ENCODE measurements at regions not wholly inside any gene's neighbourhood (a gene's known extent, or its start where the extent isn't known, plus 50 kb on each side); places are given as distances from the start of the nearest gene placed in this dataset.

DNA sequence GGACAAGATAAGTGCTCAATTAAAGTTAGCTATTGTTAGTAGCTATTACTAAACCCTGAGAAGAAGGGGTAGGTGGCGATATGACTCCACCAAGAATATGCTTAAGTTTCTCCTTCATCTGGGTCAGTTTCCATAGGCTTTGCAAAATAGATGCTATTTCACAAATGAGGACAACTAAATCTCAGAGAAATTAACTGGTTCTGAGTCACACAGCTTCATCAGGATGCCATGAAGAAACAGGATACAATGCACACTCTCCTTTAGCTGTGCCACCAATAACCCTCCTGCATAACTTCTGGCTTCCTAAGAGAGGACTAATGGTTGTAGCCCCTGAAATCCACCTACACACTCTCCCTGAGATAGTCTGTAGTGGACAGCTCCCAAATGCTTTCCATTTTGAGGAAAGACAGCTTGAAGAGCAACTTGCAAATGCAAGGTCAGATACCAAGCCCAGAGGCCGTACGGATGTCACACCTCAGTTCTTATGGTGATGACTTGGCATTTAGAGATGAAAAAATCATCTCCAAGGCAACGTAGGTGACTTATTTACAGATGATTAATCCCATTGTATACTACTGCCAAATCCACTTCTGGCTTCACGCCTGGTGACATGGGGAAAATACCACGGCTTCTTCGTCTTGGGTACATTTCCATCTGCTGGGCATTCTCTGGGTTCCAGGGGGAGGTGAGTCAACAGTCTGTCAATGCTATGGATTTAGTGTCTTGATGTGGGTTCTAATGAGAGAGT, 251.4 kb upstream of the IL12B start:
- Histone ChIP-seq H3K4me1 (replicated peaks in 1 of 2) (no peaks in the 10 kb centered on the region), H3K9me3 (replicated peaks in 1 of 3) (no peaks in the 10 kb centered on the region), H3K27me3 (no peaks in the 10 kb centered on the region), H3K4me3 (no peak overlapping the region), H3K27ac (no peak overlapping the region), H3K36me3 (replicated peaks in 1 of 2) (no peaks in the 10 kb centered on the region)
- peak; percentile 71 to 84 (median 81) for DNase-seq
- intact Hi-C loops (cut with DNase I), result no loop called here
- TF ChIP-seq POLR2A (IDR thresholded peaks at IDR 0.05), result no peak
- TF ChIP-seq, protein P1, sequence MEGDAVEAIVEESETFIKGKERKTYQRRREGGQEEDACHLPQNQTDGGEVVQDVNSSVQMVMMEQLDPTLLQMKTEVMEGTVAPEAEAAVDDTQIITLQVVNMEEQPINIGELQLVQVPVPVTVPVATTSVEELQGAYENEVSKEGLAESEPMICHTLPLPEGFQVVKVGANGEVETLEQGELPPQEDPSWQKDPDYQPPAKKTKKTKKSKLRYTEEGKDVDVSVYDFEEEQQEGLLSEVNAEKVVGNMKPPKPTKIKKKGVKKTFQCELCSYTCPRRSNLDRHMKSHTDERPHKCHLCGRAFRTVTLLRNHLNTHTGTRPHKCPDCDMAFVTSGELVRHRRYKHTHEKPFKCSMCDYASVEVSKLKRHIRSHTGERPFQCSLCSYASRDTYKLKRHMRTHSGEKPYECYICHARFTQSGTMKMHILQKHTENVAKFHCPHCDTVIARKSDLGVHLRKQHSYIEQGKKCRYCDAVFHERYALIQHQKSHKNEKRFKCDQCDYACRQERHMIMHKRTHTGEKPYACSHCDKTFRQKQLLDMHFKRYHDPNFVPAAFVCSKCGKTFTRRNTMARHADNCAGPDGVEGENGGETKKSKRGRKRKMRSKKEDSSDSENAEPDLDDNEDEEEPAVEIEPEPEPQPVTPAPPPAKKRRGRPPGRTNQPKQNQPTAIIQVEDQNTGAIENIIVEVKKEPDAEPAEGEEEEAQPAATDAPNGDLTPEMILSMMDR (IDR thresholded peaks at IDR 0.05), result no peak
- WGBS, 4 donors, result 30 to 58% (median 46%) methylated on average over 7 of the region's 7 CpGs

DNA sequence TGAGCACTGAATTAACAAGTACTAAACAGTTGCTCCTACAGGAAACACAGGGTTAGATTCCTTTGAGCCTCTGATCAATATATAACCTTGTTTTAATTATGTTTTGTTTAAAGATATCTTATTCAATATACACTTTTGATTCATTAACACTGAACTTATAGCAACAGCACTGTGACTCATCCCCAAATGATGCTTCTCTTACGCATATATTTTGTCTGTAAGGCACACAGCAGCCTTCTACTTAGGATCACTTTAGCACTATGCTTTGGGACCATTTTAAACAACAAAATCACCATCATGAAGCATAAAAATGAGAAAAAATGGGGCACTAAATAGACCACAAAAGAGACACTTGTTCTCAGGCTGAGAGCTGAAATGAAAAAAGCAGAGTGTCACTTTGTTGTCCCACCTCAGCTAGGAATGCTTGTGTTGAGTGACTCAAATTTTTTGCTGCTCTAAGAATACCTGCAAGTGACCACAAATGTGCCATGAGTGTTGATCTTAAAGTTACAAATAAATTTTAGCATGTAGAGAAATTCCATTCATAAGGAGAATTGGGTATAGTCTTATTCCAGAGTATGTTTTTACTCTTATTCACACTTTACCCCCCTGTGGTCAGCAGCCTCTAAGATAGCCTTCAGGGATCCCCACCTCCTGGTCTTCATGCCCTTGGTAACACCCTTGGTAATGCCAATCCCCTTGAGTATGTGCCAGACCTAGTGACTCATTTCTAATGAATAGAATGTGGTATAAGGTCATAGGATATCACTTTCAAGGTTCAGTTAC, 252.7 kb upstream of the IL12B start:
- Histone ChIP-seq H3K9me3 (replicated peaks in 1 of 3) (no peaks in the 10 kb centered on the region), H3K4me1 (replicated peaks in 1 of 2) (no peaks in the 10 kb centered on the region), H3K4me3 (no peak overlapping the region), H3K27me3 (no peaks in the 10 kb centered on the region), H3K27ac (no peak overlapping the region), H3K36me3 (replicated peaks in 1 of 2) (no peaks in the 10 kb centered on the region)
- intact Hi-C loops (cut with DNase I), result no loop called here
- no peak for DNase-seq
- TF ChIP-seq POLR2A (IDR thresholded peaks at IDR 0.05), result no peak
- TF ChIP-seq, protein P1 (IDR thresholded peaks at IDR 0.05), result no peak
- WGBS, 4 donors, result 91 to 97% (median 97%) methylated on average over 1 of the region's 1 CpG

GRCh38 chr5:159586921-159587320, 256.6 kb upstream of the IL12B start:
- WGBS, 4 donors, result 84 to 91% (median 87%) methylated on average over 5 of the region's 5 CpGs
- Histone ChIP-seq H3K36me3 (replicated peaks in 1 of 2) (no peaks in the 10 kb centered on the region), H3K4me1 (replicated peaks in 1 of 2) (no peaks in the 10 kb centered on the region), H3K9me3 (replicated peaks in 1 of 3) (no peaks in the 10 kb centered on the region), H3K27me3 (no peaks in the 10 kb centered on the region), H3K27ac (no peak overlapping the region), H3K4me3 (no peak overlapping the region)
- DNase-seq, result no peak
- no peak for TF ChIP-seq POLR2A (IDR thresholded peaks at IDR 0.05)
- TF ChIP-seq, protein P1 (IDR thresholded peaks at IDR 0.05), result no peak
- intact Hi-C loops (cut with DNase I), result no loop called here

GRCh38 chr5:159588941-159589340, 258.7 kb upstream of the IL12B start:
- H3K36me3 ChIP-seq (replicated peaks in 1 of 2), result no peaks in the 10 kb centered on the region
- no peak overlapping the region for H3K27ac ChIP-seq
- WGBS, 4 donors, result 79 to 84% (median 82%) methylated on average over 6 of the region's 6 CpGs
- no peaks in the 10 kb centered on the region for H3K27me3 ChIP-seq
- DNase-seq, result no peak
- no peak overlapping the region for H3K4me3 ChIP-seq
- H3K9me3 ChIP-seq (replicated peaks in 1 of 3), result no peaks in the 10 kb centered on the region
- intact Hi-C loops (cut with DNase I), result no loop called here
- H3K4me1 ChIP-seq (replicated peaks in 1 of 2), result no peaks in the 10 kb centered on the region
- TF ChIP-seq, protein P1 (IDR thresholded peaks at IDR 0.05), result no peak
- no peak for TF ChIP-seq POLR2A (IDR thresholded peaks at IDR 0.05)
